Stimulated activated naive CD8-positive, alpha-beta T cell treated with anti-CD3 and anti-CD28 coated beads, Interleukin-15, Interleukin-2, amounts not matched to agents 100 ng/mL and 50 ng/mL, for 24 hours (primary cell): ENCODE measurements at regions not wholly inside any gene's neighbourhood (a gene's known extent, or its start where the extent isn't known, plus 50 kb on each side); places are given as distances from the start of the nearest gene placed in this dataset.
"Not testable (repeated sequence)": the region's sequence is repeated elsewhere in the genome, so short reads cannot be mapped to it uniquely, and the experiment has no call there.

Experiments used
- H3K27ac Mint-ChIP-seq: one replicate; pipeline ENCODE4 v1.8.0; 2021; ENCODE audit warnings: mild to moderate bottlenecking, mixed read lengths
- H3K27me3 Mint-ChIP-seq: one replicate; pipeline ENCODE4 v1.8.0; 2021; ENCODE audit warnings: mixed read lengths
- H3K36me3 Mint-ChIP-seq: one replicate; pipeline ENCODE4 v1.8.0; 2021; ENCODE audit warnings: low read depth, mixed read lengths
- H3K4me1 Mint-ChIP-seq: one replicate; pipeline ENCODE4 v1.8.0; 2021; ENCODE audit warnings: low read depth, mixed read lengths
- H3K4me3 Mint-ChIP-seq: one replicate; pipeline ENCODE4 v1.8.0; 2021; ENCODE audit warnings: mild to moderate bottlenecking, mixed read lengths
- H3K9me3 Mint-ChIP-seq: one replicate; pipeline ENCODE4 v1.8.0; 2021; ENCODE audit warnings: mixed read lengths

DNA sequence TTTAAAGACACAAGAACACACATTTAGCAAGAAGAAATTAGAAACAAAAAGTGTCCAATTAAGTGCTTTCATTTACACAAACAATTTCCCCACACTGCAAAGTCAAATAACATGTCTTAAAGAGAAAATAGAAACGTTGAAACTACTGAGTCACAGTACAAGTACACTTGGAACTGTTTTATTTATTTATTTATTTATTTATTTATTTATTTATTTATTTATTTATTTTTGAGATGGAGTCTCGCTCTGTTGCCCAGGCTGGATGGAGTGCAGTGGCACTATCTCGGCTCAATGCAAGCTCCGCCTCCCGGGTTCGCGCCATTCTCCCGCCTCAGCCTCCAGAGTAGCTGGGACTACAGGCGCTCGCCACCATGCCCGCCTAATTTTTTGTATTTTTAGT is 363.9 kb downstream of the MRPS30 start:
- not testable (repeated sequence) for H3K27me3 Mint-ChIP-seq, H3K36me3 Mint-ChIP-seq, H3K4me3 Mint-ChIP-seq, H3K4me1 Mint-ChIP-seq, H3K27ac Mint-ChIP-seq, H3K9me3 Mint-ChIP-seq

- Mint-ChIP-seq H3K4me1 (no peaks in the 10 kb centered on the region), H3K9me3 (no peaks in the 10 kb centered on the region), H3K27me3 (no peaks in the 10 kb centered on the region), H3K36me3 (no peaks in the 10 kb centered on the region), H3K27ac (no peak overlapping the region), H3K4me3 (no peak overlapping the region)
Measured at GRCh38 chr5:45179686-45180085, 370.9 kb downstream of the MRPS30 start.

- H3K9me3 Mint-ChIP-seq: peaks cover 9% of the 10 kb centered on the region
- H3K27ac Mint-ChIP-seq: no peak overlapping the region
- H3K4me3 Mint-ChIP-seq: no peak overlapping the region
- H3K4me1 Mint-ChIP-seq: no peaks in the 10 kb centered on the region
- no peaks in the 10 kb centered on the region for H3K27me3 Mint-ChIP-seq
- H3K36me3 Mint-ChIP-seq: no peaks in the 10 kb centered on the region
Measured at GRCh38 chr5:45189042-45189441, 380.3 kb downstream of the MRPS30 start.

DNA sequence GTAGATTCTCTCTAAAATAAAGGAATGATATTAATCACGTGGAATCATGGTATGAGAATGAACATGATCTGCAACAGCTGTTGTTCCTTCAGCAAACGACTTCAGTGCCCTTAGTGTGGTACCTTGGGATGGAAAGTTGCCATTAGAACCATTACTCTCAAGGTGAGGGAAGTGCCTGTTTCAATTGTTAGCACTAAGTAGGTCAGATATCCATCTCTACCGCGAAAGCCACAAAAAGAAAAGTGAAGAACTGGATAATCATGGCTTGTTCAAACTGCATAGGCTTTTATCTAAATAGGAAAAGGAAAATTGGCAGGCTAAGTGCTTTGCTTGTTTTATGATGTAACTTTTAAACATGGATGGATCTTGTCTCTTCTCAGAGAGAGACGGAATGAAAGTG is 380.7 kb downstream of the MRPS30 start:
- Mint-ChIP-seq H3K27ac (no peak overlapping the region), H3K9me3 (peaks cover 9% of the 10 kb centered on the region), H3K4me3 (no peak overlapping the region), H3K36me3 (no peaks in the 10 kb centered on the region), H3K27me3 (no peaks in the 10 kb centered on the region), H3K4me1 (no peaks in the 10 kb centered on the region)

- H3K4me1 Mint-ChIP-seq: no peaks in the 10 kb centered on the region
- H3K4me3 Mint-ChIP-seq: no peak overlapping the region
- peaks cover 14% of the 10 kb centered on the region for H3K9me3 Mint-ChIP-seq
- no peaks in the 10 kb centered on the region for H3K27me3 Mint-ChIP-seq
- no peaks in the 10 kb centered on the region for H3K36me3 Mint-ChIP-seq
- H3K27ac Mint-ChIP-seq: no peak overlapping the region
Measured at GRCh38 chr5:45195026-45195425, 386.3 kb downstream of the MRPS30 start.
